GM19043 (cell line): ENCODE measurements at regions not wholly inside any gene's neighbourhood (a gene's known extent, or its start where the extent isn't known, plus 50 kb on each side); places are given as distances from the start of the nearest gene placed in this dataset.

Experiments
- ATAC-seq: cut with Tn5 transposase; IDR thresholded peaks from one replicate; pipeline ENCODE4 v1.9.1; 2021; ENCODE audit warnings: low read depth; ENCODE audit not compliant: unreplicated experiment

GRCh38 chr15:87212041-87212440, 1044.5 kb downstream of the NTRK3 start:
- ATAC-seq = no peak

GRCh38 chr15:87211547-87211946, 1045.0 kb downstream of the NTRK3 start:
- ATAC-seq = no peak

- no peak for ATAC-seq
Observed at GRCh38 chr15:87209891-87210689, 1046.4 kb downstream of the NTRK3 start.

GRCh38 chr15:87207990-87208580, 1048.5 kb downstream of the NTRK3 start:
- no peak for ATAC-seq

- no peak for ATAC-seq
Observed at GRCh38 chr15:87207251-87207650, 1049.3 kb downstream of the NTRK3 start.

GRCh38 chr15:87201986-87202385, 1054.6 kb downstream of the NTRK3 start:
- no peak for ATAC-seq

GRCh38 chr15:87200149-87200548, 1056.4 kb downstream of the NTRK3 start:
- no peak for ATAC-seq

- ATAC-seq = no peak
Observed at GRCh38 chr15:87197981-87198380, 1058.6 kb downstream of the NTRK3 start.

GRCh38 chr15:87196498-87196897, 1060.0 kb downstream of the NTRK3 start:
- ATAC-seq = no peak

GRCh38 chr15:87193481-87193880, 1063.1 kb downstream of the NTRK3 start:
- ATAC-seq = no peak

- ATAC-seq = no peak
Observed at GRCh38 chr15:87167706-87168105, 1088.0 kb downstream of the AGBL1 start.

GRCh38 chr15:87167055-87167454, 1087.4 kb downstream of the AGBL1 start:
- ATAC-seq = no peak

GRCh38 chr15:87155771-87156170, 1076.1 kb downstream of the AGBL1 start:
- no peak for ATAC-seq

- no peak for ATAC-seq
Observed at GRCh38 chr15:87154761-87155160, 1075.1 kb downstream of the AGBL1 start.

GRCh38 chr15:87151202-87151748, 1071.6 kb downstream of the AGBL1 start:
- no peak for ATAC-seq

- no peak for ATAC-seq
Observed at GRCh38 chr15:87145696-87146095, 1066.0 kb downstream of the AGBL1 start.

GRCh38 chr15:87144775-87145174, 1065.1 kb downstream of the AGBL1 start:
- ATAC-seq = no peak

- no peak for ATAC-seq
Observed at GRCh38 chr15:87142096-87142495, 1062.4 kb downstream of the AGBL1 start.

- ATAC-seq = no peak
Observed at GRCh38 chr15:87135109-87135508, 1055.4 kb downstream of the AGBL1 start.

GRCh38 chr15:87133704-87134103, 1054.0 kb downstream of the AGBL1 start:
- no peak for ATAC-seq

GRCh38 chr15:87131067-87131466, 1051.4 kb downstream of the AGBL1 start:
- no peak for ATAC-seq

GRCh38 chr15:87129916-87130315, 1050.2 kb downstream of the AGBL1 start:
- no peak for ATAC-seq
